ENCODE measurements at regions not wholly inside any gene's neighbourhood (a gene's known extent, or its start where the extent isn't known, plus 50 kb on each side); places are given as distances from the start of the nearest gene placed in this dataset.

GRCh38 chr10:52597189-52597863, 175.3 kb downstream of the MBL2 start:
- TF ChIP-seq CTCF (IDR thresholded peaks at IDR 0.05) (no peak), POLR2A (IDR thresholded peaks at IDR 0.05) (no peak)
